Stromal cell of bone marrow (primary cell): ENCODE measurements at regions not wholly inside any gene's neighbourhood (a gene's known extent, or its start where the extent isn't known, plus 50 kb on each side); places are given as distances from the start of the nearest gene placed in this dataset.
A peak's percentile ranks its signal among the peaks of the same experiment; 100 is the strongest.

Experiments
- DNase-seq: peaks from one replicate; pipeline ENCODE4 v3.0.0-alpha.2; 2012; ENCODE audit warnings: low read depth

DNA sequence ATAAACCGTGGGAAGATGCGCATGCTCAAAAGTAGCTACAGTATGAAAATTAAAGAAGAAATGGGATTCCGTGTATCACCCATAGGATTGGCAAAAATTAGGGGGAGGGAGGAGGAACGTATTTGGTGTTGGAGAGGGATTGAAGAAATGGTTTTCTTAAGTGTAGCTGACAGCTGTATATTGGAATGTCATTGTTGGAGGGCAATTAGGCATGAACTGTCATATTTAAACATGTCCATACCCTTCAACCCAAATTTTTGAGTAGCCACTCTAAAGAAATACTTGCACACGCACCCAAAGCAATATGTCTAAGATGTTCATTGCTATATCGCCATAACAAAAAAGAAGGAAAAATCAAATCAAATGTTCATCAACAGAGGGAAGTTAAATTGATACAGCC is 144.7 kb downstream of the TLE3 start:
- no peak for DNase-seq

DNA sequence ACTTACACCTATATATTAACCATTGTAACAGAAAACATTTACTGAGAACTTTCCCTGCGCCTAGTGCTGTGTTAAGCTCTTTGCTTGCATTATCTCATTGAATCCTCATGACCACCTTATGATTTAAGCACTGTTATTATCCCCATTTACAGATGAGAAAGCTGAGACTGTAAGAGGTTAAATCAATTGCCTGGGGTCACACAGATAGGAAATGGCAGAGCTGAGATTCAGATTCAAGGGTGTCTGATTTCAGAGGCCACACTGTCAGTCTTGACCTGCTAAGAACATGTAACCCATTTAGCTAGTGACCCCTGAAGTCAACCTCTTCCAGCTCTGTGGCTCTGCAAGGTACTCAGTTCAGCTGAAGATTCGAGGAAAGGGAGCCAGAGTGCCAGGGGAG is 143.9 kb downstream of the TLE3 start:
- no peak for DNase-seq

DNA sequence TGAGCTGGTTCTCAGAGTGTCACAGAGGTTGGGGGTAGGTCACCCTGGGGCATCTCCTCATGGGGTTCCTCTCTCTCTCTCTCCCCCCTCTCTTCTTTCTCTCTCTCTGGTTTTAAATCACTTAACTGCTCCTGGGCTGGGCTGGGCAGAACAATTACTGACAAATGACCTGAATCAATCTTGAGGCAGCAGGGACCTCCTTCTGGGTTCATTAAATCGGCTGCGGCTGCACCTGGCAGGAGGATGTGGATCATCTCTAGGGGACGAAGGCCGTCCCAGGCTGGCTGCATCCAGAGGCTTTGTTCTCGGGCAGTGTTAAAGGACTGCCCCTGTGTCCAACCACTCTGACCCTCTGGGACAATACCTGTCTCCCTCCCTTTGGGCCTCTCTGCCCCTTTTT is 143.1 kb downstream of the TLE3 start:
- DNase-seq = no peak

DNA sequence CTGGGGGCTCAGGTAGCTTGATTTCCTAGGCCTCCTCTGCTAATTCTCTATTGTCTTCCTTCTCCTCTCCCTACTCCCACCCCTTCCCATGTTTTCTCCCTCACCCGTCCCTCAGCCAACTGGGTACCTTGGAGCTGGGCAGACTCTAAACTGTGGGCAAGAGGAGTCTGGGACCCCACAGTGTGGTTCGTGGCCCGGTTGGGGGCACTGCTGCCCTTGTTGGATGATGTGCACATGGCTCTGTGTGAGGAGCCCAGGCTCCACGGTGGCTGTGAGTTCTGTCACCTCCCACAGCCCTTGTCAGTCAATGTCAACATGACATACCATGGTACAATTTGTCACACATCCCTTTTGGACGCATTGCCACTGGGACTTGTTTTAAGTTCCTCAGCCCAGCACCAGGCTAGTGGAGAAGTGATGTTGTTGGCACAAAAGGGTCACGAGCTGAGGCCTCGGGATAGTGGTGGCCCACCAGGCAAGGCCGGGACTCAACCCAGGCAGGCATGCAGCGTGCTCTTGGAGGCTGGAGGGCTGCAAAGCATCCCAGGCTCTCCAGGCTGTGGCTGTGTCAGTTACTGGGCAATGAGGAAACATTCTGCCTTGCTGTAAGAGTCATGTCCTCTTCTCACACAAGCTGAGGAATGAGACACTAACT is 142.3 kb downstream of the TLE3 start:
- DNase-seq = no peak

DNA sequence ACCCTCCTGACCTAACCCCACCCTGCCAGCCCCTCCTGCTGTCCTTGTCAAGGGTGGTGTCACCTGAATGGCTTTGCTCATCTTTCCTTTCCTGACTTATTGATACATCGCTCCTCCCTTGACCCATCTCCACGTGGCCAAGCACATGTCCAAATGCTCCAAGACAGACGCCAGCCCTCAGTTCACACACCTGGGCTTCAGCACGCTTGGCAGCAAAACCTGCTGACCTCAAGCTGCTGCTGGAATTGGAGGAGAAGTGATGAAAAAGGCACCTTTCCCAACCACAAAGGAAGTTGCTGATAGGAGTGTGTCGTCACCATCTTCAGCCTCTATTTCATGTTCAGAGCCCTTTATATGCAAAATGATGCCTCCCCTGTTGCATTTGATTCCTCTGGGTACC is 141.3 kb downstream of the TLE3 start:
- DNase-seq = no peak

DNA sequence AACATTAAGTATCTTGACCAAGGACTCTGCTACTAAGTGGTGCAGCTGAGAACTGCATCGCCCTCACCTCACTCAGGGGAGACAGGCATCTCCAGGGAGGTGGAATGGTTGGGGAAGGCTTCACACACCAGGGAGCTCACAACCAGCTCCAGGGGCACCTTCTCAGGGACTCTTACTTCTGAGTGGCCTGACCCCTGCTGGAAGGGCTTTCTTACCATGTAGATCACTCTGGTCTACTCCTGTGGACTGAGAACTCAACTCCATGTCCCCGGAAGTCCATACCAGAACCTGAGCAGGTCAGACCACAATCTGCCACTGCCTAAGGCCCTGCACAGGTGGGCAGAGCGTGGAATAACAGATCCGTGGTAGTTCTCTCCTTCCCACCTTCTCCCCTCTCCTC is 140.5 kb downstream of the TLE3 start:
- no peak for DNase-seq

DNA sequence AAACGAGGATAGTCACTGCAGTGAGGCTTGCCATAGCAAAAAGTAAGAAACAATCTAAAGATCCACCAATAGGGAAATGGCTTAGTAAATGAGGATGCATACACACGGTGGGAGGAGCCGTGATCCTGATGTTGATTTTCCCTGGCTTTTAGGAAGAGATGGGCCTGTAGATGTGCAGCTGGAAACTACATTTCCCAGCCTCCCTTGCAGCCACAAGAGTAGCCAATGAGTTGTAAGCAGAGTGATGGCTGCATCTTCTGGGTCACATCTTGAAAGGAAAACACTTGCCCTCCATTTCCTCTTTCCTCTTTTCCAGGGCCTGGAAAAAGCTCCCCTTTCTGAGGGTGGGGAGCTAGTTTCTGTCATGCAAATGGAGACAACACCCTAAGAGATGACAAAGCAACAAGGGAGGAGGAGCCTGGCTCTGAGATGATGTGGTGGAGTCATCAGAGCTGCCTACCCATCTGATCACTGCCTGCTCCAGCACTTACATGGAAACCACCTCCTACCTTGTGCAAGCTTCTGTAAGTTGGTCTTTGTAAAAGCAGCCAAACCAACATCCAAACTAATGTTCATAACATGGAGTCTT is 139.1 kb downstream of the TLE3 start:
- DNase-seq = no peak

DNA sequence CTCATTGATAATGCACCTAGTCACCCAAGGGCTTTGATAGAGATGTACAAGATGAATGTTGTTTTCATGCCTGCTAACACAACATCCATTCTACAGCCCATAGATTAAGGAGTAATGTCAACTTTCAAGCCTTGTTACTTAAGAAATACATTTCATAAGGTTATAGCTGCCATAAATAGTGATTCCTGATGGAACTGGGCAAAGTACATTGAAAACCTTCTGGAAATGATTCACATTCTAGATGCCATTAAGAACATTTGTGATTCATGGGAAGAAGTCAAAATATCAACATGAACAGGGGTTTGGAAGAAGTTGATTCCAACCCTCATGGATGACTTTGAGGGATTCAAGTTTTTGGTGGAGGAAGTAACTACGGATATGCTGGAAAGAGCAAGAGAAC is 135.2 kb downstream of the TLE3 start:
- DNase-seq = no peak

DNA sequence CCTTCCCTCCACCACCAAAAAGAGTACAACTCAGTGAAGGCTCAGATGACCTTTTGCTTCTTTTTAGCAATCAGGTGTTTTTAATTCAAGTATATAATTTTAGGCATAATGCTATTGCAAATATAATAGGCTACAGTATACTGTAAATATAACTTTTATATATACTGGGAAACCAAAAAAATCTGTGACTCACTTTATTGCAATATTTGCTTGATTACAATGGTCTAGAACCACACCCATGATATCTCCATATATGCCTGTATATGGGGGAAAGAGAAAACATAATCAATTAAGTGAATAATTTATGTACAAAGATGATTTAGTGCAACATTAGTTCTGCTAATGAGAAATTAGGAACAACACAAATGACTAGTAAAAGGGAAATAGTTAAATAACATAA is 134.3 kb downstream of the TLE3 start:
- DNase-seq = no peak

DNA sequence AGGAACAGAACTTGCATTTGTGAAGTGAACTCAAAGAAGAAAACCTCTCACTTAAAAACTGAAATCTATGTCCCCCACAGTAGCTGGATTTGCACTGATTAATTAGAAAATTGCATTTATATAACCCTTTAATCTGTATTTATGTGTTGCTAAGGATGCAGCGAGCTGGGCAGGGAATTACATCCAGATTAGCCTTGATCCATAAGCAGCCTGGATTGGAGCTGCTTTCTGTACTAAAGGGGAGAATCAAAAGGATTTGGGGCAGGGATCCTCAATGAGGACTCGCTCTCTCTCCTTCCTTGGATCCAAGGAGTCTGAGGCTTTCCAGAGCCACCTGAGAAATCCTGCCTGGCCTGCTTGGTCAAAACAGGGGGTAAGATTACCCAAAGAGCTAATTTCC is 125.9 kb downstream of the TLE3 start:
- no peak for DNase-seq

DNA sequence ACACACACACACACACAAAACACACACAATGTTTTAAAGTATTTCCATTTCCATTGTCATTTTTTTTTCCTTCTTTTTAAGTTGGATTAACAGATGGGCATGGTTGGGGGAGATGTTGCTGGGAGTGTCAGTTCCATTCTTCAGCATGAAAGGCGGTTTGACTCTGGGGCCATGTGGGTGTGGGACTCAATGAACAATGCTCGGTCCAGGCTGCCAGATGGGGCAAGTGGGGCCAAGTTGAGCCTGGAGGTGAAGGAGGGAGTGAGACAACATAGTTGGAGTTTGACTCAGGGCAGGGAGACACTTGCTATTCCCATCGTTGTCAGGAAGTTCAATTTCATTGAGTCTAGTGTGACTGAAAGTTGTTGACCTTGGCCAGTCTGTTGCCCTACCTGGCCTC is 125.3 kb downstream of the TLE3 start:
- DNase-seq = no peak

DNA sequence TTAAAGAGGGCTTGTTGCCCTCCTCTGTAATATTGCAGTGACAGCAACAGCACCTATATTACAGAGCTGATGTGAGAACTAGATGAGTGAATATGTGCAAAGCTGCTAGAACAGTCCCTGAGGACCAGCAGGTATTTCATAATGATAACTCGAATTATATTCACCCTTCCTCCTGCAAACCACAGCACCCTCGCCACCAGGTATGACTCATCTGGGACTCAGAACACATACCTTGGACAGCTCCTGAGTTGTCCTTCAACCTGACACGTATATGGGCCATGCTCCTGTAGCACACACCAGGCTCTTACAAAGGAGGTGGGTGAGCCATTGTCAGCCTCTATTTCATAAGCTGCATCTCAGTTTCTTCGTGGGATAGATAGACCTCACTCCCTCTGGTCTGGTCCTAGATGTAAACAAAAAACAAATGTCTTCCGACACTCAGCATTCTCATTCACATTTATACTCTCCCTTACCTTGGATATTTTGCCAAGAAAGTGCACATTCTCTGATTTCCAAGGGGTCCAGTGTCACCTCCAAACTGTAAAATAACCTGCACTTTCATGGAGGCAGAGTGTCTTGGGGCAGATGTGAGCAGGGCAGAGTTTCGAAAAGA is 124.5 kb downstream of the TLE3 start:
- DNase-seq = no peak

DNA sequence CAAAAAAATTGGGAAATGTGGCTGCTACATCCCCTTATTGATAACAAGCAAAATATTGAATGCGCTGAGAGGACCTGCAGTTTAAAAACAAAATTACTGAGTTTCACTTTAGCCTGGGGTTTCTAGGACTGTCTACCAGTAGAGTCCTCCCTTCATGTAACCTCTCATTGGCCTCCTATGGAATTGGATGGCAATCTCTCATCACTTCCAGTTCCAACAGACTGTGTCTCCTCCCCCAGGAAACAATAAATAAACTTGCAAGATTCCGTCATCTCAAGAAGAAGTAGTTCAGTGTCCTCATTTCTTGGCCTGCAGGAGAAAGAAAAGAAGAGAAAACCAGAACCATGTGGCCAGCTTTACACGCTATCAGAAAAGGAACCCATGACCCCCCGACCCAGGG is 123.8 kb downstream of the TLE3 start:
- no peak for DNase-seq

DNA sequence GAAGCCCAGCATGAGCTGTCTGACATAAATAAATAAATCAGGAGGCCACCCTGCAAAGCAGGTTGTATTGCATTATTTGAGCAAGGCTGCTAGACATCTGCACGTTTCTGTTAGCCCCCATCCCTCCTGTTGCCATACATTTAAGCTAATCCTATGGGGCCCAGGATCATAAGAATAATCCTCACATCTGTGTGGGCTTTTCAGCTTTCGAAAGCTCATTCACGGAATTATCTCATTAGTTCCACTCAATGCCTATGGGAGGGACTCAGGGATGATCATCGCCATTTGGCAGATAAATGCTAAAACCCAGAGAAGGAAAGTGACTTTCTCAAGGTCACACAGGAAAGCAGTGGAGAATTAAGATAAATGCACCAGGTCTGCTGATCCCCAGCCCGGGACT is 123.4 kb downstream of the TLE3 start:
- no peak for DNase-seq

DNA sequence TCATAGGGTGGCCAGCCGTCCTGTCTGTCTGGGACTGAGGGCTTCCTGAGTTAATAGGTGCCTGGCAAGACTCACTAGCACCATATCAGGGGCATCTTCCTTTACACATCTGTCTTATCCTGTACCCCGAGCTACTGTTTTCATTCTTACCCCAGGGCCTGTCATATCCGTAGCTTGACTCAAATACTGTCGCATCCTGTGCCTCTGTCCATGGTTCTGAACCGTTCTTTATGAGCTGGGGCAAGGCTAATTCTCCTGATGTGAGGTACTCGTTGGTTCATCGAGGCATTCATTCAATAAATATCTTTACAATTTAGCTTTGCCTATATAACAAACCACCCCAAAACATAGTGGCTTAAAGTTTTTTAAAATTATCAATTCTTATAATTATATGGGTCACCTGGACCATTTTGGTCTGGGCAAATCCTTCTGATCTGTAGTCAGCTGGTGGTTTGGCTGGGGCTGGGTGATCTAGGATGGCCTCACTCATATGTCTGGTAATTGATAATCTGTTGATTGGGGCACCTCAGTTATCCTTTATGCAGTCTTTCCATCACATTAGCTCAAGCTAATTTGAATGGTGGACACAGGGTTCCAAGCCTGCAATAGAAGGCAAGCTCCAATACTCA is 121.2 kb downstream of the TLE3 start:
- peak; percentile 29 for DNase-seq

DNA sequence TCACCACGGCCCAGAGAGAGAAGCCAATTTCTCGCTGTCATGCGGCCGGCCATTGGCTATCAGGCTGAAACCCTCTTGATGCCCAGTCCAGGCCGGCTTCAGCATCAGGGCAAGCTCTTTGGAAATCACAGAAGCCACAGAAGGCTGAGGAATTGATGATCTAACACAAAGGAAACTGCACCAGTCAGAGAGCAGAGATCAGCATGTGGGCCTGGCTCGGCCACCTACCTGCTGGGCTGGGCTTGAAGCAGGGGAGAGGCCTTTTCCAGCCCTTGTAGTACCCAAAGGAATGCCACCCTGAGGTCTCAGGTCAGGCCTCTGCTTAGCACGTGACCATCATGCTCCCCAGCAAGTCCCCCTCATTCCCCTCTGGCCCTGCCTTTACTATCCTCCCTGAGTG is 119.1 kb downstream of the TLE3 start:
- no peak for DNase-seq

DNA sequence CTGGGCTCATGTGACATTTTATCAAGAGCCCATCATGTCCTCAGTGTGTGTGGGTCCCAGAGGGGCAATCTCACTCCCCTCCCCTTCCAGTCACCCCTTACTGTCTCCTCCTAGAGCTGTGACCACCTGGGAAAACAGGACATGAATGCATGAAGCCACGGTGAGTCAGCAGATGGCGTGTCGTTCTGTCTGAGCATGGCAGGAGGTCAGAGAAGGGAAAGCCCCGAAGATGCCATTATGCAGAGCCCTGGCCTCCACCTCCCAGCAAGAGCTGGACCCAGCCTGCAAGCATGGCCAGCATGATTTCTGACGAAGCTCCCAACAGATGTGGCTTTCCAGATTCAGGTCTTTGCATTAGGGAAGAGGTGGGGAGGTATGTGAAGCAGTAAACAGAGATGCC is 118.5 kb downstream of the TLE3 start:
- DNase-seq = no peak

DNA sequence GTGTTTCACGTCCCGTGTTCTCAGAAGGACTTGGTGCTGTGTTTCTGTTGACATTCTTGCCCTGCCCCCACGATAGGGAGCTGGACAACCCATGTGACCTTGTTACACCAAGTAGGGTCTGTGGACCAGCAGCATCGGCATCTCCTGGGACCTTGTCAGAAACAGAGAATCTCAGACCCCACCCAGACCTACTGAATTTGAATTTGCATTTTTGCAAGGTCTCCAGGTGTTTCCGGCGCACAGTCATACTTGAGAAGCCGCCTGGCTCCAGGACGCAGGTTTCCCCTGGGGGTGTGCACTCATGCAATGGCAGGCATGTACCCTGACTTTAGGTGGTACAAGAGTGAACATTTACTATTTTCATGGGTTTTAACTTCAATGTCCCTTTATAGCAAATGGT is 117.9 kb downstream of the TLE3 start:
- no peak for DNase-seq

DNA sequence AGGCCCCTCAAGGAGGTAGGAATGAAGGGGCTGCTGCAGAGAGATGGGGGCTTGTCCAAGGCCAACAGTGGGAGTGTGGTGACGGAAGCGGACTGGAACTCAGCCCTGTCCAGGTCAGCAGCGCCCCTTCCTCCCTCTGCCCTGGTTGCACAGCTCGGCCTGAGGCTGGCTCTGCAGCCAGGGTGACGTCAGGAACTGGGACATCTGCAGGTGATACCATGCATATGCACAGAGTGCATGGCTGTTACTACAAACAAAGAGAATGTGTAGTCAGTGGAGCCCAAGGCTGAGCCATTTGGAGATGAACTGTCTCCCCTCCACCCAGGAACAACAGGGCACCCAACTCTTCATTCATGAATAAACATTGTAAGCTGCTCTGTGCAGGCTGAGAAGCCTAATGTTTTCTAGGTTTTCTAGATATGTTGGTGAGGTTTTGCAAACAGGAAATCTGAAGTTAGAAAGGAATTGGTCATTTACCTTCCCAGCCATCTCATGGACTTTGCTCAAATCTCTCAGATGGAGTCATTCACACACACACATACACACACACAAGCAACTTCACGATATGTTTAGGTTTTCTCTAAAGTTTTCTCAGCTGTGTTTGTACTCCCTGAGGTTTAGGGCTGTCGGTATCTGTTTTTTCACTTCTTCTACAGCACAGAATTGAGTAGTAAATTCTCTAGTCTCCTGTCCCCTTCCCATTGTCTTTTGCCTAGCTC is 117.2 kb downstream of the TLE3 start:
- no peak for DNase-seq

DNA sequence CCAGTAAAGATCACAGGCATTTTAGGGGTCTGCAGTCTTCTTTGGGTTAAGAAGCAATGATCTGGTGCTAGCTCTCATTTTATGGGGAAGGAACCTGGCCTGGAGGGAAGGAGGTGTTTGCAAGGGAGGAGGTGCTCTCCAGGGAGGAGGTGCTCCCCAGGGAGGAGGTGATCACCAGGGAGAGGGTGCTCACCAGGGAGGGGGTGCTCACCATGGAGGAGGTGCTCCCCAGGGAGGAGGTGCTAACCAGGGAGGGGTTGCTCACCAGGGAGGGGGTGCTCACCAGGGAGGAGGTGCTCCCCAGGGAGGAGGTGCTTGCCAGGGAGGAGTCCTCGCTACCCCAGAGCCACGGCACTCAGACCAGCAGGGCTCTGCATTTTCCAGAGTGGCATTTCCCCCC is 115.7 kb downstream of the TLE3 start:
- no peak for DNase-seq

DNA sequence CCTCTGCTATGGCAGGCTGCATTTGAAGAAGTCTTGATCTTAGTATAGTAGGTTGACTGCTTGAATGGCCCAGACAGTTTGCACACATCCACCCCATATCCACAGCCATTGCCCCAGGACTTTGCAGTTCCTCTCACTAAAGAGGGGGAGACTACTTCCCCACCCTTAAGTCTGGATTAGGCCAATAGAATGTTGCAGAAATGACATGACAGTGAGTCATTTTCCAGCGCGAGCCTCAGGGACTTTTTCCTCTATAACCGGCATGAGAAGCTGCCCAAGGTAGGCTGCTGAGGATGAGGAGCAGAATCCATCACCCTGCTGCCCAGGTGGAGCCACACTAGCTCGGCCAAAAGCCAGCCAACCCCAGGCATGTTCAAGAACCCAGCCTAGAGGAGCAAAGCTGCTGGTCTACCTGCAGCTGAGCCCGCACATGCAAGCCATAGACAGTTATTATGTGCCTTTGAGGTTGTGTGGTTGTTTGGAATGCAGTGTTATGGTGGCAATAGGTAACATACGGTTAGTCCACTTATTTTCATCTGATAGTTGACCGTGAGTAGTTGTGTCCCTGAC is 113.9 kb downstream of the TLE3 start:
- DNase-seq = no peak
